GM12878 (cell line): ENCODE measurements at regions not wholly inside any gene's neighbourhood (a gene's known extent, or its start where the extent isn't known, plus 50 kb on each side); places are given as distances from the start of the nearest gene placed in this dataset.

Experiments used
- ATAC-seq: fragments of 200-7000 bp; cut with Tn5 transposase; 3 replicates; pipeline ENCODE4 v1.9.1; 2020; ENCODE audit warnings: mild to moderate bottlenecking, moderate library complexity
- BruUV-seq: library from RNA; stranded (reverse); fragments of 400-500 nt; replicated peaks from 2 replicates; lab custom pipeline; 2021; lab: Mats Ljungman, UMichigan
- CTCF ChIA-PET: fragments of 300-600 bp; sonication (Branson Sonifier 250); formaldehyde crosslinking; extraction: SDS; loops from one replicate; lab custom pipeline; 2021; ENCODE audit warnings: inconsistent platforms; lab: Yijun Ruan, JAX
- POLR2A ChIA-PET: fragments of 350-600 bp; formaldehyde crosslinking; extraction: SDS; loops from one replicate; lab custom pipeline; 2021; ENCODE audit warnings: inconsistent platforms; lab: Charles Lee
- RAD21 ChIA-PET: fragments of 300-600 bp; sonication (Branson Sonifier 250); formaldehyde crosslinking; loops from one replicate; lab custom pipeline; 2023; ENCODE audit warnings: antibody characterized with exemption; ENCODE audit not compliant: unreplicated experiment; lab: Charles Lee
- SMC1A ChIA-PET: fragments of 300-600 bp; sonication (Branson Sonifier 250); formaldehyde crosslinking; loops from one replicate; lab custom pipeline; 2023; ENCODE audit not compliant: unreplicated experiment, uncharacterized antibody; lab: Charles Lee
- DNase-seq: peaks from one replicate; pipeline ENCODE4 v3.0.0-alpha.2; 2011; ENCODE audit warnings: low read depth, low spot score
- FAIRE-seq: peaks from 3 replicates; lab custom pipeline; 2011; peaks lifted over from hg19 to GRCh38; lab: Jason Lieb, UNC
- H2AFZ ChIP-seq: 2 replicates; pipeline ENCODE4 v1.6.0; 2011; ENCODE audit warnings: low read depth, low read length, control low read depth; ENCODE audit not compliant: control insufficient read depth
- H3K27ac ChIP-seq: 2 replicates; pipeline ENCODE4 v1.5.1; 2011; ENCODE audit warnings: control low read depth; ENCODE audit not compliant: control insufficient read depth, insufficient read depth
- H3K27me3 ChIP-seq, 2 experiments: replicated peaks in 1 of 2; 2 replicates each; pipeline versions ENCODE4 v1.6.0 to v1.6.1; 2011; ENCODE audit warnings: low read length in 1 of 2; ENCODE audit not compliant: control insufficient read depth in 2 of 2, insufficient read depth in 2 of 2
- H3K36me3 ChIP-seq, 2 experiments: 2 replicates each; pipeline ENCODE4 v1.5.1; 2011; ENCODE audit warnings: low read length in 1 of 2; ENCODE audit not compliant: control insufficient read depth in 2 of 2, insufficient read depth in 2 of 2
- H3K4me1 ChIP-seq: 2 replicates; pipeline ENCODE4 v1.6.1; 2011; ENCODE audit warnings: mild to moderate bottlenecking, low read length, moderate library complexity, mixed read lengths; ENCODE audit not compliant: control insufficient read depth, insufficient read depth
- H3K4me2 ChIP-seq: 2 replicates; pipeline ENCODE4 v1.6.0; 2011; ENCODE audit warnings: control low read depth; ENCODE audit not compliant: control insufficient read depth, insufficient read depth
- H3K4me3 ChIP-seq: fragments of 200-600 bp; sonication (generic); 2 replicates; pipeline ENCODE4 v1.5.1; 2016
- H3K79me2 ChIP-seq: 2 replicates; pipeline ENCODE4 v1.6.0; 2011; ENCODE audit warnings: low read length; ENCODE audit not compliant: control insufficient read depth, insufficient read depth
- H3K9ac ChIP-seq: 2 replicates; pipeline ENCODE4 v1.8.0; 2011; ENCODE audit warnings: low read length, control low read depth, mixed read lengths; ENCODE audit not compliant: control insufficient read depth, insufficient read depth
- H3K9me3 ChIP-seq: replicated peaks from 3 replicates; pipeline ENCODE4 v1.5.1; 2011; ENCODE audit warnings: mild to moderate bottlenecking, low read length; ENCODE audit not compliant: control insufficient read depth, insufficient read depth
- H4K20me1 ChIP-seq: 2 replicates; pipeline ENCODE4 v1.6.0; 2011; ENCODE audit not compliant: control insufficient read depth, insufficient read depth
- ATF3 ChIP-seq: IDR thresholded peaks from 2 replicates; pipeline ENCODE4 v1.6.1; 2011; ENCODE audit warnings: low read depth, mild to moderate bottlenecking, low read length, moderate library complexity, borderline replicate concordance; ENCODE audit errors: extremely low read depth
- CEBPB ChIP-seq, 2 experiments: fragments of 150-350 bp in 1 of 2; IDR thresholded peaks; 2 replicates each; pipeline ENCODE4 v1.6.1; 2012 to 2014; ENCODE audit warnings: low read depth in 2 of 2, low read length in 2 of 2, borderline replicate concordance in 1 of 2, inconsistent platforms in 1 of 2
- CHD2 ChIP-seq: IDR thresholded peaks from 2 replicates; pipeline ENCODE4 v1.6.1; 2011; ENCODE audit warnings: low read depth, low read length, improper control_type of control experiment, borderline replicate concordance
- EP300 ChIP-seq, 2 experiments: fragments of 150-350 bp in 1 of 2; IDR thresholded peaks; 2 replicates each; pipeline ENCODE4 v1.6.1; 2011 to 2012; ENCODE audit warnings: low read depth in 2 of 2, low read length in 2 of 2, borderline replicate concordance in 1 of 2, improper control_type of control experiment in 1 of 2, inconsistent platforms in 1 of 2; ENCODE audit not compliant: control insufficient read depth in 1 of 2
- IKZF1 ChIP-seq: fragments of 450-650 bp; conservative IDR thresholded peaks from 2 replicates; pipeline ENCODE4 v1.6.1; 2017; ENCODE audit warnings: antibody characterized with exemption, mild to moderate bottlenecking
- IKZF2 ChIP-seq, 2 experiments: fragments of 450-650 bp; IDR thresholded peaks; 2 replicates each; pipeline ENCODE4 v1.6.1; 2017; ENCODE audit warnings: mild to moderate bottlenecking in 2 of 2, moderate library complexity in 2 of 2
- PAX5 ChIP-seq: IDR thresholded peaks from 2 replicates; pipeline ENCODE4 v1.6.1; 2011; ENCODE audit warnings: low read depth, low read length, borderline replicate concordance
- SKIL ChIP-seq: fragments of 450-650 bp; IDR thresholded peaks from 2 replicates; pipeline ENCODE4 v1.6.1; 2017; ENCODE audit warnings: mild to moderate bottlenecking, low read depth, inconsistent platforms; ENCODE audit not compliant: poor library complexity, severe bottlenecking
- SMAD1 ChIP-seq: fragments of 450-650 bp; IDR thresholded peaks from 2 replicates; pipeline ENCODE4 v1.6.1; 2018; ENCODE audit warnings: mild to moderate bottlenecking, low read depth; ENCODE audit not compliant: partially characterized antibody
- SP1 ChIP-seq: IDR thresholded peaks from one replicate; pipeline ENCODE4 v1.6.1; 2011; ENCODE audit warnings: low read depth, low read length
- SPI1 ChIP-seq: IDR thresholded peaks from 2 replicates; pipeline ENCODE4 v1.6.1; 2011; ENCODE audit warnings: low read depth, mild to moderate bottlenecking, low read length, moderate library complexity, borderline replicate concordance; ENCODE audit not compliant: insufficient read depth
- STAT3 ChIP-seq: IDR thresholded peaks from 2 replicates; pipeline ENCODE4 v1.6.1; 2011; ENCODE audit warnings: low read depth, low read length, improper control_type of control experiment
- USF1 ChIP-seq: IDR thresholded peaks from 2 replicates; pipeline ENCODE4 v1.6.1; 2011; ENCODE audit warnings: borderline replicate concordance, low read depth, mild to moderate bottlenecking, moderate library complexity, mixed read lengths, low read length; ENCODE audit not compliant: insufficient read depth; ENCODE audit errors: extremely low read length
- ZBTB33 ChIP-seq: fragments of 450-650 bp; IDR thresholded peaks from 2 replicates; pipeline ENCODE4 v1.6.1; 2017; ENCODE audit warnings: mild to moderate bottlenecking
- WGBS: methylation state at CpG from one replicate; pipeline ENCODE4 v1.1.6; 2016; ENCODE audit warnings: low lambda C conversion rate; ENCODE audit not compliant: insufficient replicate concordance, insufficient coverage; ENCODE audit errors: missing lambda C conversion rate; 5-methylcytosine and 5-hydroxymethylcytosine counted together
- in situ Hi-C: fragments of 300-500 bp; cut with MboI; formaldehyde crosslinking; loops from 9 replicates; pipeline ENCODE4 v1.14.3; 2018; ENCODE audit warnings: mixed read lengths
- intact Hi-C: fragments of 100-400 bp; cut with micrococcal nuclease; formaldehyde crosslinking; loops from one replicate; pipeline ENCODE4 v1.14.2; 2022; ENCODE audit not compliant: unreplicated experiment

- no peak for TF ChIP-seq ZBTB33
- no peak for TF ChIP-seq ATF3
- TF ChIP-seq CHD2 = no peak
- no peak for TF ChIP-seq IKZF2 (IDR thresholded peaks at IDR 0.05)
- TF ChIP-seq EP300 (IDR thresholded peaks at IDR 0.05; ENCODE audit: borderline replicate concordance in 1 of 2, control insufficient read depth in 1 of 2, low read depth in 2 of 2, low read length in 2 of 2) = no peak
- TF ChIP-seq IKZF1 = no peak
- TF ChIP-seq PAX5 = no peak
These were observed 86.7 kb upstream of the NAA20 start (continued) for GRCh38 chr20:19930426-19930825.

GRCh38 chr20:19932170-19932667 is 84.9 kb upstream of the NAA20 start:
- in situ Hi-C loops = no loop called here
- no peak for TF ChIP-seq SKIL
- no peak for TF ChIP-seq SMAD1
- TF ChIP-seq ATF3 = no peak
- no peak for TF ChIP-seq USF1
- TF ChIP-seq STAT3 = no peak
- TF ChIP-seq CEBPB (IDR thresholded peaks at IDR 0.05; ENCODE audit: borderline replicate concordance in 1 of 2, low read depth in 2 of 2, low read length in 2 of 2) = no peak
- TF ChIP-seq EP300 (IDR thresholded peaks at IDR 0.05; ENCODE audit: borderline replicate concordance in 1 of 2, control insufficient read depth in 1 of 2, low read depth in 2 of 2, low read length in 2 of 2) = no peak
- no peak for TF ChIP-seq SP1
- TF ChIP-seq SPI1 = no peak

More at GRCh38 chr20:19932170-19932667, 84.9 kb upstream of the NAA20 start:
- Histone ChIP-seq H3K27ac (no peak overlapping the region), H3K79me2 (no peaks in the 10 kb centered on the region), H3K27me3 (no peaks in the 10 kb centered on the region), H3K9me3 (no peaks in the 10 kb centered on the region), H3K9ac (no peak overlapping the region), H3K4me1 (peaks cover 14% of the 10 kb centered on the region), H3K4me2 (no peak overlapping the region), H2AFZ (no peak overlapping the region), H4K20me1 (no peaks in the 10 kb centered on the region), H3K36me3 (no peaks in the 10 kb centered on the region), H3K4me3 (no peak overlapping the region)
- FAIRE-seq = no peak
- SMC1A ChIA-PET = interaction anchor here (8.5 kb wide), 1 partner anchor 17 kb away, joined by 139 read pairs; no protein-coding TSS in a partner anchor
- intact Hi-C loops = no loop called here
- DNase-seq = no peak
- no TSS peak for BruUV-seq
- POLR2A ChIA-PET = no interaction called here
- RAD21 ChIA-PET = no interaction called here
- WGBS = 40% methylated on average over 9 of the region's 9 CpGs
- CTCF ChIA-PET = no interaction called here
- ATAC-seq = no peak
